ENCODE measurements at regions not wholly inside any gene's neighbourhood (a gene's known extent, or its start where the extent isn't known, plus 50 kb on each side); places are given as distances from the start of the nearest gene placed in this dataset.
"Not testable (repeated sequence)": the region's sequence is repeated elsewhere in the genome, so short reads cannot be mapped to it uniquely, and the experiment has no call there.

DNA sequence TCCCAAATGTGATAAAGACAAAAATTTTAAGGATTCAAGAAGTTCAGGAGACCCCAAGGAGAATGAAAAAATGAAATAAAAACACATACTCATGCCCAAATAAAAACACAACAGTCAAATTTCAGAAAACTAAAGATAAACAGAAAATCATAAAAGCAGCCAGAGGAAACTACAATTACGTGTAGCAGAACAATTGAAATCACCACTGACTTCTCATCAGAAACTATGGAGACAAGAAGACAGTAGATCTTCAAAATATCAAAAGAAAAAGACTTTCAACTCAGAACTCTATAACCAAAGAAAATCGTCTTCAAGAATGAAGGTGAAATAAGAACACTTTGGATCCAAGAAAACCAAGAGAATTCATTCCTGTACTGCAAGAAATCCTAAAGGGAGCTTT is 54.9 kb downstream of the DIO3 start:
- no peak for DNase-seq (ENCODE audit: low read depth, low spot score)

DNA sequence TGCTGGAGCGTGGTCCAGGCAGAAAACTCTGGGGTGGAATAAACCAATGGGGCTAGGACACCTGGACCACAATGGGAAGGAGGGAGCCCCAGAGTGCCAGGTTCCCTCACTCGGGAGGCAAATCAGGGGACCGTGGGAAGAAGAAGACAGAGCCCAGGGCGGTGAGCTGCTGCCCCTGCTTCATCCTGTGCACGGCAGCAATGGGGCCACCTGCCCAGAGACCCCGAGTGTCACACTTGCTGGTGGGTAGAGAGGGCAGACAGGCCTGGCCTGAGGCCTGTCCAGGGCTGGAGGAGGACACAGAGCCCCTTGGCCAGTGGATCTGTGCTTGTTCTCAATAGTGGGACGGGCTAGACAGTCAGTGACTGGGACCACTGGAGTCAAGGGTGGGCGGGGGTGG is 58.2 kb downstream of the DIO3 start:
- no peak for DNase-seq (ENCODE audit: low read depth, low spot score)

DNA sequence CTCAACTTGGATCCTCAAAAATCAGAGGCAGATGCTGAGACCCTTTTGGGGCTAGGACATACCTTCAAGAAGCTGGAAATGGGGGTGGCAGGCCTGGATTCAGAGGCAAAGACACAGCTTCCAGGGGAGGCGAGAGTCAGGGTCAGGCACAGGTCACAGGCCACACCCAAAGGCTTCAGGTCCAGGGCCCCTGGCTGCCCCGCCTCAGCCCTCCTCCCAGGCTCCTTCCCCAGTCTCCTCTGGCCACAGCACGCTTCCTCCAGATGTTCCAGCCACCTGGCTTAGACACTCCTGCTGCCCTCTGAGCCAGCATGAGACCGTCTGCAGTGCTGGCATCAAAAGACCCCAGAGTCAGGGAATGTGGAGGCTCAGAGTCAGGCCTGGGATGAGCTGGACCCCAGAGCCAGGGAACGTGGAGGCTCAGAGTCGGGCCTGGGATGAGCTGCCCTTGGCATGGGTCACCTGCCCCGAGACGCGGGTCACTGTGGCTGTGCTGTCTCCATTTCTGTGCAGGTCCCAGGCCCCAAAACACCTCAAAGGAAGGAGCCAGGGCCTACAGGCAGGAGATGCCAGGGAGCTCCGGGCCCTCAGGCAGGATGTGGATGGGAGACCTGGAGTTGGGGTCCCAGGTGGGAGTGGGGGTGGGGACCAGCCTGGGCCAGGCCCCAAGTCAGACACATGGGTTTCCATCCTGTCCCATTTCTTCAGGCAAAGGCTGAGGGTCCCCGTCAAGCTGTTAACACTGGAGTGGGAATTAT is 58.9 kb downstream of the DIO3 start:
- DNase-seq (ENCODE audit: low read depth, low spot score) = no peak

DNA sequence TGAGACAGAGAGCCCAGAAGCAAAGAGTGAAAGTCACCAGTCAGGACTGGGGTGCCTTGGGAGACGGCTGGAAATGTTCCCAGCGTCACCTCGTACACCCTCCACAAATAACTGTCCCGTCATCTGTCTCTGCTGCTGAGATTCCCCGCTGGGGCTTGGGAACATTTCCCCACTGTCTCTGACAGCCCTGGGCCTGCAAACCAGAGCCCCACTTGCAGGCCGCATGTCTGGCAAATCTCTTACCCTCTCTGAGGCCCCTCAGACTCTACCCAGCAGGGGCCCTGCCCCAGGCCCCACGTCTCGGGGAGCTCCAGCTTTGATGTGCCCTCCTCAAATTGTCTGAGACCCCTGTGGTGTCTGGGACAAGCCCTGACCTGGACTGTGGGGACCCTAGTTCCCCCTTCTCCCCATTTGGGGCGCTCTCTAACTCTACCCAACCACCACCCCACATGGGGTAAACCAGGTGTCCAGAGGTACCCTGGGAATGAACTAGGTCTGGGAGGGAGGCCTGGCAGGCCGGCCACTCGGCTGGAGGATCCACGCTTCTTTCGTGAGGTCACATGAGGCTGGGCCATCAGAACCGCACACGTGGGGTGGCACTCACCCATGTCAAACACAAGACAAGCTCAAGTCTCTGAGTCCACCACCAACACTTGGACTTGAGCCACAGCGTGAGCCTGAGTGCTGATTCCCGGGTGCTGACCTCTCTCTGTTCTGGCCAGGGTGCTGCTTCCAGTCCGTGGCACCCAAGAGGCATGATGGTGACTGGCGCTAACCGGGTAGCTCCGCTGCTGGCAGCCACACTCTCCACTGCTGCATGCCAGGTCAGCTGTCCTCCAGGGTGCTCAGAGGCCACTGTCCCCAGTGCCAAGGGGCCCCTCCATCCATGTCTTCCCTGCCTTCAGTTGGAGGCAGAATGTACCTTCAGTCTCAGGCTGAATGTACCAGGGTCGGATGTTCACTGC is 59.8 kb downstream of the DIO3 start:
- DNase-seq (ENCODE audit: low read depth, low spot score) = no peak

DNA sequence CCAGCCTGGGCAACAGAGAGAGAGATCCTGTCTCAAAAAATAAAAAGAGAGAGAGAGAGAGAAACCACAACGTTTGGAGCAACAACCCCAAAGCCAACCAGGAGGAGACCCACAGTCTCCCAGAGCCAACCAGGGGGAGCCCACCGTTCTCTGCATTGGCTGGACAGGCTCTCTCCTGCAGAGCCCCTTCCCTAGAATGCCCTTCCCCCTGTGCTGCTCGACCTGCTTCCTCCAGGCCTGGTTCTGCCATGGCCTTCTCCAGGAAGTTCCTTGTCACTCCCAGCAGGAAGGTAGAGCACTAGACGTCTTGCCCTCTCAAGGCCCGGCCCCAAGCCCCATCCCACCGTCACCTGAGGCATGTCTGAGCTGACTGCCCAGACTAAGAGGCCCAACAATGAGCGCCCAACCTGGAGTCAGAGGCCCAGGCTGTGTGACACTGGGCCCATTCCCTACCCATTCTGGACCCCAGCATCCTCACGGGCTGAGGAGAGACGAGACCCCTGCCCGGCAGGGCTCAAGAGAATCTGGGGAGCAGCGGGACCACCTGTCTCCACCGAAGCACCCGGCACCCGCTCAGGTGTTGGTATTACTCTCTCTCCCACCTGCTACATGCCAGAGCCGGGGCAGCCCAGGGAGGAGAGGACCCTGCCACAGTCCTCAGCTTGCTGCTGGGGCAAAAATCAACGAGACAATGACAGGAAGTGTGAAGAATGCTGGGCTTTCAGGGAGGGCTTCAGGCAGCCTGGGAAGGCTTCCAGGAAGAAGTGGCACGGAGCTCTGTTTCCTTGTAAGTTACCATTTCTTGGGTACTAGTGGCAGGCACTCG is 61.2 kb downstream of the DIO3 start:
- DNase-seq (ENCODE audit: low read depth, low spot score) = no peak

DNA sequence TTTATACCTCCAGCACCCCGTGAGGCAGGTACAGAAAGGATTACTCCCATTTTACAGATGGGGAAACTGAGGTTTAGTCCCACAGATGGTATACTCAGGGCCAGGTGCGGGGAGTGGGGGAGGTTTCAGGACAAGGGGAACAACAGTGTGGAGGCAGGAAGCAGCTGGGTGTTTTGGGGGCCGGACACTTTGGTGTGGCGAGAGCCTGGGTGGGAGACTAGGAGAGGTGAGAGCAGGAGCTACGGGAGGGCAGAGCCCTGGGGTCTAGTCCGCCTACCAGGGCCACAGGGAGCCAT is 61.7 kb downstream of the DIO3 start:
- DNase-seq (ENCODE audit: low read depth, low spot score) = no peak

DNA sequence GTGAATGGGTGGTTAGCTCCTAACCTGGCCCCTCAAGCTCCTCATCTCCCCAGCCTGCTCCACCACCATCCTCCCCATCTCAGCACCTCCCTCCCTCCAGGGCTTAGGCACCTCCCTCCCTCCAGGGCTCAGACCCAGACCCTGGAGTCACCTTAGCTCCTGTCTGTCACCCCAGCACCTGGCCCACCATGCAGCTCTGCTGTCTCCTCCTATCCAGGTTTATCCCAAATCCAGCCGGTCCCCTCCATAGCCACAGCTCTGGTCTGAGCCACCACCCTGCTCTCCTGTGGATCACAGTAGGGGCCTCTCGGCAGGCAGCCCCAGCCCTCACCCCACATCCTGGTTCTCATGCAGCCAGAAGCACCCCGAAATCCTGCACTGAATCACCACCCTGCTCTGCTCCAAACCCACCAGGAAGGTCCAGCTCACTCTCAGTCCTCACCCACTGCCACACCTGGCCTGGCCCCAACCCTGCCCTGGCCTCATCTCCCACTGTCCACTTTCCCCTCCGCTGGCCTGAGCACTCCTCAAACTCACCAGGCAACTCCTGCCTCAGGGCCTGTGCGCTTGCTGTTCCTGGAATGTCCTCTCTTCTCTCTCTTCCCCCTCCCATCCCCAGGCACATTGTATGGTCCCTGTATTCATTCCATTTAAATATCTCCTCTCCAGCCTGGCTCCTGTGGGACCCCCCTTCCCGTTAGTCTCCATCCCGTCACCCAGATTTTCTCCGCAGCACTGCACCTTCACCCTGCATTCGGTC is 62.6 kb downstream of the DIO3 start:
- DNase-seq (ENCODE audit: low read depth, low spot score) = no peak

DNA sequence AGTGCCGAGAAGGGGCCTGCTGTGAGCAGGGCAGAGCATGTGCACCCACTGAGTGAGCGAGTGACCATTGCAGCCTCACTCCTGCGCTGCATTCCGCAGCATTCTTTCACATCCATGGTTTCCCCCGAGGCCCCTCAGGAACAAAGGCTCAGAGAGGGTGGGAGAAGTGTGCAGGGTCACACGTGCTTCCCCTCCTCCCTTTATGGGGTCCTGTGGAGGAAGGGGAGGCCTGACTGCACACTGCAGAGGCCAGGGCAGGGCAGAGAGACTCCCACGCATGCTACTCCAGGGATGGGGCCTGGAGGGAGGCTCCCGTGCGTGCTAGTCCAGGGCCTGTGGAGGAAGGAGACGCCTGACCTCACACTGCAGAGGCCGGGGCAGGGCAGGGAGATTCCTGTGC is 63.2 kb downstream of the DIO3 start:
- DNase-seq (ENCODE audit: low read depth, low spot score) = no peak

DNA sequence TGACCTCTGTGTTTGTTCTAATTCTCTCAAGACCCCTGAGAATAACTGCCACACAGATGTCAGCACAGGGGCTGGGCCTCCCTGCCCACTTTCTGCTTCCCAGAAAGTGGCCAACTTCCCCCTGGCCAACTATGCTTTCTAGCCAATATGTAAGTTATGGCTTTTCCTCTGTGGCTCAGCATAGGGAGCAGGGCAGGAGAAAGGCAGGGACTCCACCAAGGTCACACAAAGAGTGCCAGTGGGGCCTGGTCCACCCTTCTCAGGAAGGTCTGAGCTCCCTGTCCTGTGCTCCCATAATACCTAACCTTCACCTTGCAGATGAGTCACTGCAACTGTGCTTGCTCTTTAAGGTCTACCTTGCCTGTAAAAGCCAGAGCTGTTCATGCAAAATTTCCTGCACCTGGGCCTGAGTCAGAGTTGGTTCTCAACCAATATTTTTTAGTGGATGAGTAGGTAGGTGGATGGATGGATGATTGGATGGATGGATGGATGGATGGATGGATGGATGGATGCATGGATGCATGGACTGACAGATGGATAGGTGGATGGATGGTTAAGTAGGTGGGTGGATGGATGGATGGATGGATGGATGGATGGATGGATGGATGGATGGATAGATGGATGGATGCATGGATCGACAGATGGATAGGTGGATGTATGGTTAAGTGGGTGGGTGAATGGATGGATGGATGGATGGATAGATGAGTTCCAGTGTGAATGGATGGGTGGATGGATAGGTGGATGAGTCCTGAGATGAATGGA is 64.2 kb downstream of the DIO3 start:
- DNase-seq (ENCODE audit: low read depth, low spot score) = no peak

DNA sequence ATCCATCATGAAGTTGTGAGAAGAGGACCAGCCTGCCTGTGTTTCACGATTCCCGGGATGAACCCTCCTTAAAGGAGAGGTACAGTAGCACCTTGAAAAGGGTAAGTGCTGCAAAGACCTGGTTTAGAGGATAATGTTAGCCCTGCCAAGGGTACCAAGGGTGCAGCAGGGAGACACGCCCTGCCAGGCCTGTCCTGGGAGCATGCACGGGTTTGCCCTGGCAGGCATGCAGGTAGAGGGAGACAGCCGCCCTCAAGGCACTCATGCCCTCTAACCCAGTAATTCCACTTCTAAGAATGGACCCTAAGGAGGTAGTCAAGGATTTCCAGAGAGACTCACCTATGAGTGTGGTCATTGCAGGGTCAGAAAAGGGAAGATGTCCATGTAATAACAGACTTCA is 65.0 kb downstream of the DIO3 start:
- DNase-seq (ENCODE audit: low read depth, low spot score) = no peak

DNA sequence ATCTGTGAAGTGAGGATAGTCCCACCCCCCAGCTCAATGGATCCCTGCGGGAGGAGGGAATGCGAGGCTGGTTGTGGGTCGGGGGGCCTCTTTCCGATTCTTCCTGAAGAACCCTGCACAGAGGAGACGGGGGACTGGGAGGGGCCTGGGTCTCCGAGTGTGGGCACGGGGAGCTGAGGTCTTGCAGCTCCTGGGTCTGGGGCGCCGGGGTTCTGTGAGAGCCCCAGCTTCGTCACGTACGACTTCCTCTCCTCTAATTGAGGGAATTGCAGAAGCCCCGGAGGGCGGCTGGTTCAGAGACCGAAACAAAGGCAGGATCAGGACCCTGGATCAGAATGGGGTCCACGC is 66.6 kb downstream of the DIO3 start:
- DNase-seq (ENCODE audit: low read depth, low spot score) = no peak

DNA sequence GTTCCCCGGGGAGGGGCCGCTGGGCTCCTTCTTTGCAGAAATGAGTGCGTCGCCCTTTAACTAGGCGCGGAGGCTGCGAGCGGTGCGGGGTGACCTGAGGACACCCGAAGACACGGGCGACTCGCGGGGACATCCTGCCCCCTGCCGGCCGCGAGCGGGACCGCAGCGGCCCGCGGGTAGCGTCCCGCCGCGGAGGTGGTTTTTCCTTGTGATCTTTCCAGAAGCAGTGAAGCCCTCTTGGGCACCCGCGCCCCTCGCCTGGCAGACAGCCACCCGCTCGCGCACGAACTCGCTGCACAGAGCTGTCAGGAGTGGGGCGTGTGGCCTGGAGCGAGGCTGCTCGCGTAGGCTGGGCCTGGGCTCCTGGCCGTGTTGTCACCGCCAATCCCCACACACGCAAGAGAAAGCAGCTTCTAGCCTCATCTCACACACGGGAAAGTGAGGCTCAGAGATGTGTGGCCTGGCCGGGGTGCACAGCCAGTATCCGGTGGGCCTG is 67.2 kb downstream of the DIO3 start:
- peak; percentile 56 for DNase-seq (ENCODE audit: low read depth, low spot score)

DNA sequence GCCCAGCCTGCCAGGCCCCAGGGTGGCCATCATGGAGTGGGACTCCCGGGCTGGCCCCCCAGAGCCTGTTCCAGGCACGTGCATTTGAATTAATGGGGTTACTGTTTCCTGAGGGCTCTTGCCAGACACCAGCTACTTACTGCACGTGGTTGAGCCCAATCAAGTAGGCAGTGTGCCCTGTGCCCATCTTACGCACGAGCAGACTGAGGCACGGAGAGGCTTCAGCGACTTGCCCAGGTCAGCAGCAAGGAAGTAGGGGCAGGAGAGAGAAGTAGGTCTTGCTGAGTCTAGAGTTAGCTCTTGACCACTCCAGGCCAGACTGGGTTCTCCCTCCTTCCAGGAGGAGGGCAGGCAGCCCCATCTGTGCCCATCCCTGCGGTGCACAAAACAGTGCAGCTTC is 67.7 kb downstream of the DIO3 start:
- no peak for DNase-seq (ENCODE audit: low read depth, low spot score)

DNA sequence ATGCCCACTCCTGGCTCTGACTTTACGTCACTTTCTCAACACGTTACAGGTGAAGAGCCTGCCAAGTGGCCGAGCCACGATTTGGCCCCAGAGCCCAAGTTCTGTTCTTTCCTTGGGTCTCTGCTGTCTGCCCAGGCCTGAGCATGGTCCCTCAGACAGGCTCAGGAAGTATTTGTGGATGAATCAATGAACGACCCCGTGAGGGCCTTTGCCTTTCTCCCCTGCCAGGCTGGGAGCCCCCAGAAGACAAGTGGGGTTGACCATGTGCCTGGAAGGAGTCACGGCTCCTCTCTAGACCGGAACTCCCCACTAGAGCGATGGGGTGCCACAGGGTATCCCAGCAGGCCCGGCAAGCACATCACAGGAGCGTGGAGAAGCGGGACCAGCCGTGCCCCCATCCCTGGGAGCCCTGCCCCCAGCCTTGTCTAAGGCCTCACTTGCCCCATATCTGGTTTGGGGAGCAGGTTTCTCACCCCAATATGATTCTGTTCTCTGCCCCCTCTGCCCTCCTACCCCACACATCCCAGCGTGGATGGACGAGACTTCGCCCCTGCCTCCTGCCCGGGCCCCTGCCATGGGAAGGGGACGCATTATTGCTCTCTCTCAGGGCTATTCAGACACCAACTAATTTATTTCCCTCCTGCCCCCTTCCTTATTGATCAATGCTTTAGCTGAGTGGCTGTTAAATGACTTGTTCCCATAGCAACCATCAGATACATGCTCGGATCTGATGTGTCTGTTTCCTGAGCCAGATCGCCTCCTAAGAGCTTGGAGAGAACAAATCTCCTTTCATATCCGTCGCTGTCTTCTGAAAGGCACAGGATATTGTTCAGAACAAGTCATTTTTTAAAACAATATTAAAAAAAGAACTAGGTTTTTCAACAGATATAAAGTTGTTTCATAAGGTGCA is 69.0 kb downstream of the DIO3 start:
- DNase-seq (ENCODE audit: low read depth, low spot score) = no peak

DNA sequence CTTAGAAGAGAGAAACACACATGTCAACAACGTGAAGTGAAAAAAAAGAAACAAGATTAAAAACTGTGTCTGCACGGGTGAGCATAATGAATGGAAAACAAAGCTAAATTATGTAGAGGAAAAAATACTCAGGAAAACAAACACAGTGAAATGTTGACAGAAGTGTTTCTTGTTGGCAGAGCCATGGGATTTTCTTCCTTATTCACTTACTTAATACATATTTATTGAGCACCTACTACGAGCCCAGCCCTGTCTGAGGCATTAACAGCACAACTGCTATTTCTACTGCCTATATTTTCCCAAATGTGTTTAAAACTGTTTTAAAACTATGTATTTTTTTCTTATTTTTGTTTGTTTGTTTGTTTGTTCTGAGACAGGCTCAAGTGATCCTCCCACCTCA is 69.9 kb downstream of the DIO3 start:
- no peak for DNase-seq (ENCODE audit: low read depth, low spot score)

DNA sequence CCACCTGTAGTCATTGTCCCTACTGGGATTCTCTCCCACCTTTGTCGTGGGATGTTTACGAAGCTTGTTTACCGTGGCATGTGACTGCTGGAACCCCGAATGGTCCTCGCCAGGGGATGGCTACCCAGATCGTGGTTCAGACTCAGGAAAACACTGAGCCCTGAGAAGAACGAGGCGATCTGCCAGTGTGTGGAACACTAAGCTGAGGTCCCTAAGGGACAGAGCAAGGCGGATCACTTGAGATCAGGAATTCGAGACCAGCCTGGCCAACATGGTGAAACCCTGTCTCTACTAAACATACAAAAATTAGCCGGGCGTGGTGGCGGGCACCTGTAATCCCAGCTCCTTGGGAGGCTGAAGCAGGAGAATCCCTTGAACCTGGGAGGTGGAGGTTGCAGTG is 70.7 kb downstream of the DIO3 start:
- DNase-seq (ENCODE audit: low read depth, low spot score) = not testable (repeated sequence)

DNA sequence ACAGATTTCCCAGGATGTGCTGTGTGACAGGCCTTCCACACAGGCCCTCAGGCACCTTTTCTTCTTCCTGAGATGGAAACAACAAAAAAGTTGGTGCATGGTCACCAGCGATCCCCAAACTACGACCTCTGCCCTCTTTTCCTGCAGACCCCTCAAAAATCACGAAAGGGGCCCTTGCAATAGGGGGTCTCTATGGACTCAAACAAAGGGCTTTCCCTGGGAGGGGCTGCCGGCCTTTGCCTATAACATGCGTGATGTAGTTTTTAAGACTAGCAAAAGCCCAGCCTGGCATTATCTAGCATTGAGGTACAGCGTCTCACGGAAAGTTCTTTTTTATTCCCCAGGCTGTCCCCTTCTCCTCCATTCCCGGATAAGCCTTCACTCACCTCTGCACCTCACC is 71.2 kb downstream of the DIO3 start:
- DNase-seq (ENCODE audit: low read depth, low spot score) = no peak

DNA sequence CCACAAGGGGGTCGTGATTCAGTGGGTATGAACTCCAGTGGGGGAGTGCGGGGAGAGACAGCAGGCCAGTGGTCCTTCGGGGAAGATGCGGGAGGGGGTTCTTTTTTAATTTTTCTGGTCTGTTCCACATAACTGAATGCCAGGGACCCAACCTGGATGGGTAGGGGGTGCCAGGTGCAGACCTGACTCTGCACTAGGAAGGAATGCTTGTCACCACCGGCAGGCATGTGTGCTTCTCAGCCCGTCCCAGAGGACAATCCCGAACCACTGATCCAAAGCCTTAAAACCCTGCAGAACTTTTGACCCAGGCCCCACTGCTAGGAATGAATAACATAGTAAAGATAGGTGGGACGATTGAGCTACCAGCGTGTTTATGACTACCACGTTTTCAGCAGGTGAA is 72.0 kb downstream of the DIO3 start:
- DNase-seq (ENCODE audit: low read depth, low spot score) = no peak

DNA sequence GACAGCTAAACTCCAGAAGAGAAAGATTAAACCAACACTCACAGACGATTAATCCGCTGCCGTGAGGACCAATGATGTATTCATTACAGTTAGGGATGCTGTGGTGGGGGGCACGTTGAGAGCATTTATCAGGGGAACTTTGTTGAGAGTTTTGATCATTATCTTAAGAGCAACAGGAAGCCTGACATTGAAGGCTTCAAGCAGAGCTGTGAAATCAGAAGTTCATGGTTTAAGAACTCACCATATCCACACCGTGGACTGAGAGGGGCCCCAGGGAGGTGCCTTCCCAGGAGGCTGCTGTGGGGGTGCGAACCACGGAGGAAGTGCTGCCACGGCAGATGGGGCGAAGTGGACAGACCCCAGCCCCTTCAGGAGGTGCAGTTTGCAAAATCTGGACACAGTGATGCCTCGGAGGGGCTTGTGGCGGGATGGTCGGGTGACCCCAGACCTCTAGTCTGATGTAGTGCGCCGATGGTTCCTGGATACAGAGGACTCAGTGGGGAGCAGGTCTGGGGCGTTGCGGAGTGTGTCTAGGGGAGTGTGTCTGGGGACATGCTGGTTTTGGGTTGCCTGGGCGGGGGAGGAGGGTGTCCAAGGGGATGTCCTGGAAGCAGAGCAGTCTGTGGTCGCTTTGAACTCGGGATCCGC is 73.0 kb downstream of the DIO3 start:
- no peak for DNase-seq (ENCODE audit: low read depth, low spot score)

Data from activated naive CD8-positive, alpha-beta T cell treated with anti-CD3 and anti-CD28 coated beads, Interleukin-2, amount 50 U/mL, for 16 hours (primary cell).